ENCODE measurements at regions not wholly inside any gene's neighbourhood (a gene's known extent, or its start where the extent isn't known, plus 50 kb on each side); places are given as distances from the start of the nearest gene placed in this dataset.

DNA sequence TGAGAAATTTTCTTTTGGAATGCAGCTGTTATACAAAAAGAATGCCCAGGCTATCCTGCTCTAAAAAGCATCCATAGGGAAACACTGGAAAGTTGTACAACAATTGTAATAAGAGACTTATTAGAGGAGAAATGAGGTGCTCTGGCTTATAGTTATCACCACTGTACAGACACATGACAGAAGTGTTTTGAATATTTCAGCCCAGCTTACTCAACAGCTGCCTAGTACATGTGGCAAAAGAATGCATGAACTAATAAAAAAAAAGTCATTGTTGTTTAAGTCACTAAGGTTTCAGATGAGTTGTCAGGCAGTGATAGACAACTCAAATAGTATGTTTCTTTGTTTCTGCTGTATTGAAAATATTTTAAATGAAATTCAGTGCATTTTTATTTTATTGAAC is 307.7 kb downstream of the GPM6A start:
- H3K56ac ChIP-seq (replicated peaks; ENCODE audit: insufficient read length, low read depth, low read length) = no peak overlapping the region
- no peak overlapping the region for H3K9ac ChIP-seq (replicated peaks in 1 of 4; ENCODE audit: extremely low read depth in 1 of 4, low read depth in 3 of 4, low read length in 3 of 4)
- H3K79me2 ChIP-seq (ENCODE audit: control insufficient read depth in 1 of 2, insufficient read depth in 2 of 2, low read length in 2 of 2) = no peaks in the 10 kb centered on the region
- TF ChIP-seq YY1 (IDR thresholded peaks at IDR 0.05; ENCODE audit: low read depth, low read length) (no peak), SIRT6 (IDR thresholded peaks at IDR 0.05; ENCODE audit: low read length) (no peak), JUND (IDR thresholded peaks at IDR 0.05; ENCODE audit: low read length) (no peak), POU5F1 (IDR thresholded peaks at IDR 0.05; ENCODE audit: low read depth, low read length) (no peak), RXRA (IDR thresholded peaks at IDR 0.05; ENCODE audit: insufficient read depth, low read depth, low read length) (no peak), RAD21 (IDR thresholded peaks at IDR 0.05 in 1 of 2, conservative IDR thresholded peaks at IDR 0.05 in 1 of 2; ENCODE audit: low read depth in 2 of 2, low read length in 2 of 2) (no peak), EP300 (IDR thresholded peaks at IDR 0.05; ENCODE audit: borderline replicate concordance in 1 of 2, low read depth in 2 of 2, low read length in 2 of 2) (no peak), HDAC6 (IDR thresholded peaks at IDR 0.05; ENCODE audit: low read depth, low read length) (no peak), RNF2 (IDR thresholded peaks at IDR 0.05; ENCODE audit: borderline replicate concordance, low read depth, low read length, missing control alignments, poor library complexity, severe bottlenecking) (no peak), MAX (IDR thresholded peaks at IDR 0.05) (no peak)
- H4K91ac ChIP-seq (replicated peaks; ENCODE audit: insufficient read length, low read length) = no peak overlapping the region
- no peak overlapping the region for H2AFZ ChIP-seq (ENCODE audit: low read length)
- CTCF ChIA-PET (ENCODE audit: partially characterized antibody) = interaction anchor here (0.7 kb wide), 1 partner anchor 12 kb away, joined by 3 read pairs; no protein-coding TSS in a partner anchor
- DNase-seq (ENCODE audit: low read depth in 1 of 2, low spot score in 2 of 2) = no peak
- no peak overlapping the region for H3K23ac ChIP-seq (ENCODE audit: insufficient read length)
- POLR2A ChIA-PET (ENCODE audit: partially characterized antibody) = no interaction called here
- no peak overlapping the region for H3K27ac ChIP-seq (ENCODE audit: low read depth, low read length)
- H3K14ac ChIP-seq (ENCODE audit: insufficient read length) = no peak overlapping the region
- H3K36me3 ChIP-seq (ENCODE audit: control insufficient read depth in 2 of 4, insufficient read depth in 4 of 4, low read length in 3 of 4) = no peaks in the 10 kb centered on the region
- no peaks in the 10 kb centered on the region for H3K27me3 ChIP-seq (replicated peaks in 1 of 4; ENCODE audit: control insufficient read depth in 3 of 4, extremely low read depth in 1 of 4, insufficient read depth in 3 of 4, low read length in 3 of 4)
- no peaks in the 10 kb centered on the region for H3K23me2 ChIP-seq (ENCODE audit: low read depth, low read length)
- FAIRE-seq = no peak
- H2BK15ac ChIP-seq (ENCODE audit: low read length) = no peak overlapping the region
- H3K4me2 ChIP-seq (ENCODE audit: insufficient read depth in 1 of 2, low read depth in 2 of 2, low read length in 2 of 2) = no peak overlapping the region
- no peak overlapping the region for H3K4ac ChIP-seq (replicated peaks; ENCODE audit: insufficient read length, low read depth, low read length)
- H4K5ac ChIP-seq (ENCODE audit: insufficient read length, low read depth, low read length) = no peak overlapping the region
- no peak overlapping the region for H2BK20ac ChIP-seq (ENCODE audit: low read length)
- no peak overlapping the region for H2BK12ac ChIP-seq (ENCODE audit: low read depth, low read length)
- no peaks in the 10 kb centered on the region for H4K20me1 ChIP-seq (replicated peaks in 1 of 2; ENCODE audit: control insufficient read depth in 1 of 2, insufficient read depth in 2 of 2, low read length in 2 of 2)
- no peaks in the 10 kb centered on the region for H3K4me1 ChIP-seq (replicated peaks in 1 of 4; ENCODE audit: control insufficient read depth in 3 of 4, insufficient read depth in 4 of 4, low read length in 3 of 4)
- no peaks in the 10 kb centered on the region for H3K79me1 ChIP-seq (ENCODE audit: low read depth, low read length)
- H3K18ac ChIP-seq (ENCODE audit: extremely low read depth, low read length) = no peak overlapping the region
- no peak overlapping the region for H2BK5ac ChIP-seq (ENCODE audit: low read depth, low read length)
- H3K4me3 ChIP-seq (ENCODE audit: extremely low read depth in 1 of 4, insufficient read depth in 2 of 4, low read depth in 3 of 4, low read length in 4 of 4) = no peak overlapping the region
- H4K8ac ChIP-seq (ENCODE audit: extremely low read depth, insufficient read depth, low read length) = no peak overlapping the region
- no peak overlapping the region for H2AK5ac ChIP-seq (ENCODE audit: low read depth, low read length)
- H3K9me3 ChIP-seq (ENCODE audit: insufficient read depth in 2 of 2, low read depth in 1 of 2, low read length in 1 of 2) = no peaks in the 10 kb centered on the region
- no peak overlapping the region for H2BK120ac ChIP-seq (replicated peaks; ENCODE audit: low read depth, low read length)

Measured in H1 (cell line).